ENCODE measurements at regions not wholly inside any gene's neighbourhood (a gene's known extent, or its start where the extent isn't known, plus 50 kb on each side); places are given as distances from the start of the nearest gene placed in this dataset.

DNA sequence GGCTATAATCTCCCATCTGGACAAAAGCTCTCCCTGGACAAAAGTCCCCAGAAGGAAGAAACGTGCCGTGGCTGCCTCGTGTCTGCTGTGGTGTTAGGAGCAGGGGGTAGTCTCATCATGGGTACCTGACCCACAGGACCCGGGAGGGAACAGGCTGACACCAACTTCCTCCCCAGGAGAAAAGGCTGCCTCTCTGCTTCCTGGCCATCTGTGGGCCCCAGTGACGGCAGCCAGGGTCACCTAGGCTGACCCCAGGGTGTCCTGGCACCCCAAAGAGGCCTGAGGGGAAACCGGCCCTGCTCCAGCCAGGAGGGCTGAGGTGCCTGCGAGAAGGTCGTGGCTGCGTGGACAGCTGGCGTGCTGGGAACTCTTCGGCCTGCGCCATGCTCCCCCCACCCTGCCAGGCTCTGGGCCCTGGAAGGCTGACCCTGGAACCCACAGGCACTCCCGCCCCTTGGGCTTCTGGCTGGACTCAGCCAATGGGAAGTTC, 133.9 kb downstream of the RFLNA start:
- no peak for TF ChIP-seq BHLHE40 (IDR thresholded peaks at IDR 0.05; ENCODE audit: borderline replicate concordance)
- no peak for TF ChIP-seq FOXA1 (IDR thresholded peaks at IDR 0.05)
- no peak for TF ChIP-seq SUZ12 (IDR thresholded peaks at IDR 0.05)
- TF ChIP-seq FOXK2 (IDR thresholded peaks at IDR 0.05), result no peak
- TF ChIP-seq LEF1 (IDR thresholded peaks at IDR 0.05; ENCODE audit: borderline replicate concordance), result no peak
- no peak for TF ChIP-seq ELF4 (IDR thresholded peaks at IDR 0.05)
- no peak for TF ChIP-seq HDGF (IDR thresholded peaks at IDR 0.05; ENCODE audit: borderline replicate concordance)
- no peak for TF ChIP-seq SP1 (IDR thresholded peaks at IDR 0.05)
- TF ChIP-seq FOXM1 (IDR thresholded peaks at IDR 0.05; ENCODE audit: borderline replicate concordance), result no peak
- TF ChIP-seq NFRKB (IDR thresholded peaks at IDR 0.05), result no peak
- TF ChIP-seq L3MBTL2 (conservative IDR thresholded peaks at IDR 0.05), result no peak
- TF ChIP-seq ZNF384 (IDR thresholded peaks at IDR 0.05), result no peak
